H1 (cell line): ENCODE measurements at regions not wholly inside any gene's neighbourhood (a gene's known extent, or its start where the extent isn't known, plus 50 kb on each side); places are given as distances from the start of the nearest gene placed in this dataset.

Source experiments
- ASH2L ChIP-seq: fragments of 200-600, 300-600 bp; sonication (generic); IDR thresholded peaks from one replicate; pipeline ENCODE4 v1.7.1; 2017; ENCODE audit warnings: low read length
- ATF2 ChIP-seq: IDR thresholded peaks from 2 replicates; pipeline ENCODE4 v1.6.1; 2012; ENCODE audit warnings: low read length, inconsistent platforms
- ATF3 ChIP-seq: IDR thresholded peaks from 2 replicates; pipeline ENCODE4 v1.6.1; 2011; ENCODE audit warnings: low read depth, mild to moderate bottlenecking, low read length; ENCODE audit not compliant: insufficient read depth
- BCL11A ChIP-seq, 2 experiments: IDR thresholded peaks; one replicate each; pipeline ENCODE4 v1.6.1; 2011; ENCODE audit warnings: low read depth in 2 of 2, low read length in 2 of 2, mild to moderate bottlenecking in 2 of 2
- CEBPB ChIP-seq: IDR thresholded peaks from 2 replicates; pipeline ENCODE4 v1.6.1; 2012; ENCODE audit warnings: low read depth, low read length
- CTCF ChIP-seq, 3 experiments: IDR thresholded peaks; 1 replicate in 2 of 3; 2 replicates in 1 of 3; pipeline versions ENCODE4 v1.5.1 to v1.6.1; 2011; ENCODE audit warnings: low read length in 3 of 3, mild to moderate bottlenecking in 3 of 3, inconsistent platforms in 2 of 3, low read depth in 1 of 3, moderate library complexity in 1 of 3; ENCODE audit not compliant: insufficient read depth in 1 of 3; ENCODE audit errors: control extremely low read depth in 1 of 3
- HDAC6 ChIP-seq: IDR thresholded peaks from one replicate; pipeline ENCODE4 v1.7.1; 2012; ENCODE audit warnings: low read depth, mild to moderate bottlenecking, inconsistent platforms, low read length, moderate library complexity
- JUND ChIP-seq: IDR thresholded peaks from 2 replicates; pipeline ENCODE4 v1.6.1; 2011; ENCODE audit warnings: mild to moderate bottlenecking, improper control_type of control experiment, low read length
- KDM1A ChIP-seq: fragments of 200-600, 300-600 bp; sonication (generic); IDR thresholded peaks from 2 replicates; pipeline ENCODE4 v1.7.1; 2016; ENCODE audit warnings: mild to moderate bottlenecking, low read length, borderline replicate concordance
- KDM5A ChIP-seq: fragments of 200-600 bp; IDR thresholded peaks from 2 replicates; pipeline ENCODE4 v1.7.1; 2012; ENCODE audit warnings: mild to moderate bottlenecking, low read length, inconsistent platforms, mixed read lengths
- MAFK ChIP-seq: IDR thresholded peaks from 2 replicates; pipeline ENCODE4 v1.6.1; 2012; ENCODE audit warnings: low read depth, mild to moderate bottlenecking, improper control_type of control experiment, low read length
- NANOG ChIP-seq: IDR thresholded peaks from 2 replicates; pipeline ENCODE4 v1.6.1; 2011; ENCODE audit warnings: low read length, low read depth, mild to moderate bottlenecking, inconsistent platforms; ENCODE audit not compliant: insufficient read depth, poor library complexity, severe bottlenecking
- POU5F1 ChIP-seq: IDR thresholded peaks from 2 replicates; pipeline ENCODE4 v1.6.1; 2011; ENCODE audit warnings: low read depth, mild to moderate bottlenecking, low read length, moderate library complexity
- RBBP5 ChIP-seq: IDR thresholded peaks from 2 replicates; pipeline ENCODE4 v1.7.1; 2012; ENCODE audit warnings: low read depth, mild to moderate bottlenecking, inconsistent platforms, low read length, moderate library complexity, borderline replicate concordance
- SIX5 ChIP-seq: IDR thresholded peaks from 2 replicates; pipeline ENCODE4 v1.6.1; 2011; ENCODE audit warnings: mild to moderate bottlenecking, low read depth, low read length
- SP4 ChIP-seq: IDR thresholded peaks from 2 replicates; pipeline ENCODE4 v1.6.1; 2012; ENCODE audit warnings: low read length, inconsistent platforms
- TAF1 ChIP-seq: IDR thresholded peaks from 2 replicates; pipeline ENCODE4 v1.6.1; 2011; ENCODE audit warnings: mild to moderate bottlenecking, low read depth, low read length
- TBP ChIP-seq: IDR thresholded peaks from 2 replicates; pipeline ENCODE4 v1.6.1; 2011; ENCODE audit warnings: low read depth, low read length, improper control_type of control experiment
- TCF12 ChIP-seq: IDR thresholded peaks from 2 replicates; pipeline ENCODE4 v1.6.1; 2011; ENCODE audit warnings: low read depth, mild to moderate bottlenecking, low read length
- YY1 ChIP-seq: IDR thresholded peaks from 2 replicates; pipeline ENCODE4 v1.6.1; 2011; ENCODE audit warnings: low read depth, mild to moderate bottlenecking, low read length
- ZNF274 ChIP-seq: IDR thresholded peaks from 2 replicates; pipeline ENCODE4 v1.7.0; 2012; ENCODE audit warnings: low read length, borderline replicate concordance; ENCODE audit errors: extremely low read depth

GRCh38 chr1:115469703-115470476 is 131.8 kb upstream of the NGF start (continued):
- no peak for TF ChIP-seq BCL11A (IDR thresholded peaks at IDR 0.05; ENCODE audit: low read depth in 2 of 2, low read length in 2 of 2)
- no peak for TF ChIP-seq ATF3
- no peak for TF ChIP-seq JUND
- TF ChIP-seq SP4: no peak
- TF ChIP-seq CTCF (IDR thresholded peaks at IDR 0.05; ENCODE audit: control extremely low read depth in 1 of 3, insufficient read depth in 1 of 3, low read depth in 1 of 3, low read length in 3 of 3): peak; percentile 96 to 100 (median 98)
- TF ChIP-seq TCF12: no peak
- TF ChIP-seq YY1: peak; percentile 76
- TF ChIP-seq CEBPB: no peak
- no peak for TF ChIP-seq KDM5A
- TF ChIP-seq TAF1: no peak
- no peak for TF ChIP-seq MAFK
- no peak for TF ChIP-seq POU5F1
- TF ChIP-seq RBBP5: no peak
- no peak for TF ChIP-seq SIX5
- TF ChIP-seq KDM1A: no peak
- TF ChIP-seq ASH2L: no peak
- TF ChIP-seq ZNF274: no peak
- TF ChIP-seq HDAC6: no peak
- no peak for TF ChIP-seq TBP
- no peak for TF ChIP-seq ATF2
- peak; percentile 39 for TF ChIP-seq NANOG
